A673 (cell line): ENCODE measurements at regions not wholly inside any gene's neighbourhood (a gene's known extent, or its start where the extent isn't known, plus 50 kb on each side); places are given as distances from the start of the nearest gene placed in this dataset.

ENCODE experiments used
- BruUV-seq: library from RNA; stranded (reverse); fragments of 400-500 nt; replicated peaks from 2 replicates; lab custom pipeline; 2021; lab: Mats Ljungman, UMichigan
- CTCF ChIA-PET: fragments of 300-600 bp; sonication (Branson Sonifier 250); formaldehyde crosslinking; loops from one replicate; lab custom pipeline; 2022; ENCODE audit warnings: antibody characterized with exemption; lab: Charles Lee
- POLR2A ChIA-PET: fragments of 300-600 bp; sonication (Branson Sonifier 250); formaldehyde crosslinking; loops from one replicate; lab custom pipeline; 2022; ENCODE audit warnings: antibody characterized with exemption; ENCODE audit not compliant: low non-redundant PET; lab: Charles Lee
- DNase-seq: peaks from one replicate; pipeline ENCODE4 v3.0.0-alpha.2; 2015; ENCODE audit warnings: low spot score
- H3K27ac ChIP-seq: fragments of 200-600 bp; sonication (generic); 2 replicates; pipeline ENCODE4 v1.5.1; 2016; ENCODE audit warnings: mixed run types, low read depth, mild to moderate bottlenecking, mixed read lengths, antibody characterized with exemption, low read length; ENCODE audit not compliant: poor library complexity, severe bottlenecking
- H3K27me3 ChIP-seq: fragments of 200-600 bp; sonication (generic); replicated peaks from 2 replicates; pipeline ENCODE4 v1.6.1; 2017; ENCODE audit warnings: mixed run types, low read depth, mild to moderate bottlenecking, mixed read lengths, antibody characterized with exemption, low read length; ENCODE audit not compliant: insufficient read depth, poor library complexity
- H3K36me3 ChIP-seq: fragments of 200-600 bp; sonication (generic); 2 replicates; pipeline ENCODE4 v1.6.1; 2016; ENCODE audit warnings: mixed run types, mild to moderate bottlenecking, mixed read lengths, antibody characterized with exemption, low read length; ENCODE audit not compliant: insufficient read depth, poor library complexity, severe bottlenecking
- H3K4me1 ChIP-seq: fragments of 200-600 bp; sonication (generic); 2 replicates; pipeline ENCODE4 v1.6.1; 2017; ENCODE audit warnings: mixed run types, mild to moderate bottlenecking, mixed read lengths, antibody characterized with exemption, low read length; ENCODE audit not compliant: insufficient read depth, poor library complexity, severe bottlenecking
- H3K4me3 ChIP-seq: fragments of 200-600 bp; sonication (generic); 2 replicates; pipeline ENCODE4 v1.5.1; 2016; ENCODE audit warnings: low read depth, mixed run types, mild to moderate bottlenecking, mixed read lengths, low read length; ENCODE audit not compliant: poor library complexity, severe bottlenecking
- H3K9me3 ChIP-seq: fragments of 200-600 bp; sonication (generic); 2 replicates; pipeline ENCODE4 v1.6.1; 2016; ENCODE audit warnings: mixed run types, low read depth, mild to moderate bottlenecking, mixed read lengths, antibody characterized with exemption, low read length; ENCODE audit not compliant: poor library complexity, severe bottlenecking
- CTCF ChIP-seq: fragments of 300-800, 200-600 bp; sonication (generic); conservative IDR thresholded peaks from 2 replicates; pipeline ENCODE4 v1.5.1; 2017; ENCODE audit warnings: low read depth, mild to moderate bottlenecking, antibody characterized with exemption, low read length, moderate library complexity, mixed read lengths
- EZH2 ChIP-seq: fragments of 200-600 bp; sonication (generic); IDR thresholded peaks from 2 replicates; pipeline ENCODE4 v1.6.1; 2017; ENCODE audit warnings: borderline replicate concordance, low read depth, mild to moderate bottlenecking, mixed read lengths, antibody characterized with exemption, low read length; ENCODE audit not compliant: poor library complexity, severe bottlenecking
- intact Hi-C: fragments of 100-400 bp; cut with micrococcal nuclease; formaldehyde crosslinking; loops from one replicate; pipeline ENCODE4 v1.10.0; 2022; ENCODE audit not compliant: unreplicated experiment

- H3K4me3 ChIP-seq, result no peak overlapping the region
- ChIA-PET CTCF (no interaction called here), POLR2A (no interaction called here)
- no peak for DNase-seq
- intact Hi-C loops, result no loop called here
- no TSS peak for BruUV-seq
- no peak for TF ChIP-seq CTCF
- no peak for TF ChIP-seq EZH2
- H3K9me3 ChIP-seq, result no peaks in the 10 kb centered on the region
- no peak overlapping the region for H3K27ac ChIP-seq
- no peaks in the 10 kb centered on the region for H3K27me3 ChIP-seq
- peaks cover 5% of the 10 kb centered on the region for H3K4me1 ChIP-seq
- no peaks in the 10 kb centered on the region for H3K36me3 ChIP-seq
Measured at GRCh38 chrX:39667191-39667590, 430.6 kb downstream of the BCOR start.

GRCh38 chrX:39667736-39668482 is 429.8 kb downstream of the BCOR start:
- TF ChIP-seq EZH2 (no peak), CTCF (no peak)
- Histone ChIP-seq H3K27ac (no peak overlapping the region), H3K9me3 (no peaks in the 10 kb centered on the region), H3K27me3 (no peaks in the 10 kb centered on the region), H3K4me3 (no peak overlapping the region), H3K36me3 (no peaks in the 10 kb centered on the region), H3K4me1 (peaks cover 5% of the 10 kb centered on the region)
- ChIA-PET CTCF (no interaction called here), POLR2A (no interaction called here)
- no TSS peak for BruUV-seq
- no peak for DNase-seq
- intact Hi-C loops, result no loop called here

GRCh38 chrX:39669668-39670067 is 428.1 kb downstream of the BCOR start:
- POLR2A ChIA-PET, result no interaction called here

More at GRCh38 chrX:39669668-39670067, 428.1 kb downstream of the BCOR start:
- no peaks in the 10 kb centered on the region for H3K9me3 ChIP-seq
- CTCF ChIA-PET, result no interaction called here
- DNase-seq, result no peak
- TF ChIP-seq CTCF, result no peak
- no peak for TF ChIP-seq EZH2
- peaks cover 5% of the 10 kb centered on the region for H3K4me1 ChIP-seq
- BruUV-seq, result no TSS peak
- intact Hi-C loops, result no loop called here
- no peak overlapping the region for H3K27ac ChIP-seq
- H3K36me3 ChIP-seq, result no peaks in the 10 kb centered on the region
- H3K27me3 ChIP-seq, result no peaks in the 10 kb centered on the region
- no peak overlapping the region for H3K4me3 ChIP-seq
